ENCODE measurements at regions not wholly inside any gene's neighbourhood (a gene's known extent, or its start where the extent isn't known, plus 50 kb on each side); places are given as distances from the start of the nearest gene placed in this dataset.

- no peak overlapping the region for H3K27ac ChIP-seq (ENCODE audit: low read depth)
- H3K27me3 ChIP-seq (ENCODE audit: insufficient read depth) = no peaks in the 10 kb centered on the region
- peak; percentile 84 for TF ChIP-seq NANOG (IDR thresholded peaks at IDR 0.05; ENCODE audit: borderline replicate concordance)
- no peak for TF ChIP-seq ZNF114 (CRISPR knock-in tag; IDR thresholded peaks at IDR 0.05)
- no peaks in the 10 kb centered on the region for H3K36me3 ChIP-seq (ENCODE audit: insufficient read depth)
- Mint-ChIP-seq H3K27me3 (ENCODE audit: insufficient read depth, low read depth, poor library complexity) (peaks cover 1% of the 10 kb centered on the region), H3K4me1 (peaks cover 19% of the 10 kb centered on the region), H3K4me3 (peak overlapping the region; percentile 9; the same call in 2 of the 3 replicates), H3K9me3 (peaks cover 5% of the 10 kb centered on the region; the same call in 1 of the 3 replicates), H3K36me3 (ENCODE audit: low read depth) (peaks cover 6% of the 10 kb centered on the region; the same call in 1 of the 3 replicates), H3K27ac (no peak overlapping the region)
- no peak overlapping the region for H2AFZ ChIP-seq
- H3K4me2 ChIP-seq = no peak overlapping the region
- peak; percentile 43 for DNase-seq (ENCODE audit: low spot score)
- no peaks in the 10 kb centered on the region for H3F3A ChIP-seq (replicated peaks; ENCODE audit: low read depth)
- no peaks in the 10 kb centered on the region for H4K20me1 ChIP-seq (replicated peaks; ENCODE audit: insufficient read depth)
- ATAC-seq = peak; percentile 99
- no peaks in the 10 kb centered on the region for H3K79me2 ChIP-seq (replicated peaks; ENCODE audit: insufficient read depth)
- H3K4me1 ChIP-seq (ENCODE audit: insufficient read depth) = peaks cover 11% of the 10 kb centered on the region
- no peak overlapping the region for H3K4me3 ChIP-seq
- peaks cover 4% of the 10 kb centered on the region for H3K9me2 ChIP-seq (ENCODE audit: insufficient read depth)
These were observed 441.9 kb downstream of the PLOD2 start for GRCh38 chr3:145719114-145719513.

DNA sequence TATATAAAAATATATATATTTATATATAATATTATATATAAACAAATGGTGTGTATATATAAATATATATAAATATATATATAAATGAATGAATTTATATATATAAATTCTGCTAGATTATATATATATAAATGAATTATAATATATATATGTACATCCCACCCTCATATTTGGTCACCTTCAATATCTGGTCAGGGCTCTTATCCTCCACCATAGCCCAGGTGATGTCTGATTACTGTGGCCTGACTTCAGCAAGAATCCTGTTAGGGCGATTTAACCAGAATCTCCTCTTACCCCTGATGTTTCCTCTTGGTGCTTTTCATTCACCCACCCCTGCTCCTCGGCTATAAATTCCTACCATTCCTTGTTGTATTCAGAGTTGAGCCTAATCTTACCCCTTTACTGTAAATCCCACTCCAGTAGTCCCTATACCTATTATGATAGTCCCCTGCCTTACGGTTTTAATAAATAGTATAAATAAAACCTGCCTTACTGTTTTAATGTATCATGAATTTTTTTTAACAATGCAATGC lies 439.6 kb downstream of the PLOD2 start:
- Mint-ChIP-seq H3K27ac (no peak overlapping the region), H3K36me3 (ENCODE audit: low read depth) (peaks cover 6% of the 10 kb centered on the region; the same call in 1 of the 3 replicates), H3K27me3 (ENCODE audit: insufficient read depth, low read depth, poor library complexity) (peaks cover 1% of the 10 kb centered on the region), H3K9me3 (peaks cover 5% of the 10 kb centered on the region; the same call in 1 of the 3 replicates), H3K4me3 (no peak overlapping the region), H3K4me1 (peaks cover 16% of the 10 kb centered on the region)
- Histone ChIP-seq H3K4me1 (ENCODE audit: insufficient read depth) (peaks cover 11% of the 10 kb centered on the region), H3K79me2 (replicated peaks; ENCODE audit: insufficient read depth) (no peaks in the 10 kb centered on the region), H3K9me2 (ENCODE audit: insufficient read depth) (peaks cover 7% of the 10 kb centered on the region), H2AFZ (no peak overlapping the region), H3K27ac (ENCODE audit: low read depth) (no peak overlapping the region), H3K27me3 (ENCODE audit: insufficient read depth) (no peaks in the 10 kb centered on the region), H3K36me3 (ENCODE audit: insufficient read depth) (no peaks in the 10 kb centered on the region), H4K20me1 (replicated peaks; ENCODE audit: insufficient read depth) (no peaks in the 10 kb centered on the region), H3K4me2 (no peak overlapping the region), H3F3A (replicated peaks; ENCODE audit: low read depth) (no peaks in the 10 kb centered on the region), H3K4me3 (no peak overlapping the region)
- DNase-seq (ENCODE audit: low spot score) = peak; percentile 26
- peak; percentile 52 for ATAC-seq
- no peak for TF ChIP-seq CREB1 (CRISPR knock-in tag; IDR thresholded peaks at IDR 0.05; ENCODE audit: low read depth)
- no peak for TF ChIP-seq EZH2phosphoT487 (IDR thresholded peaks at IDR 0.05; ENCODE audit: unreplicated experiment)
- TF ChIP-seq, protein P1, sequence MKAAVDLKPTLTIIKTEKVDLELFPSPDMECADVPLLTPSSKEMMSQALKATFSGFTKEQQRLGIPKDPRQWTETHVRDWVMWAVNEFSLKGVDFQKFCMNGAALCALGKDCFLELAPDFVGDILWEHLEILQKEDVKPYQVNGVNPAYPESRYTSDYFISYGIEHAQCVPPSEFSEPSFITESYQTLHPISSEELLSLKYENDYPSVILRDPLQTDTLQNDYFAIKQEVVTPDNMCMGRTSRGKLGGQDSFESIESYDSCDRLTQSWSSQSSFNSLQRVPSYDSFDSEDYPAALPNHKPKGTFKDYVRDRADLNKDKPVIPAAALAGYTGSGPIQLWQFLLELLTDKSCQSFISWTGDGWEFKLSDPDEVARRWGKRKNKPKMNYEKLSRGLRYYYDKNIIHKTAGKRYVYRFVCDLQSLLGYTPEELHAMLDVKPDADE (IDR thresholded peaks at IDR 0.05) = no peak
- TF ChIP-seq, protein P2, sequence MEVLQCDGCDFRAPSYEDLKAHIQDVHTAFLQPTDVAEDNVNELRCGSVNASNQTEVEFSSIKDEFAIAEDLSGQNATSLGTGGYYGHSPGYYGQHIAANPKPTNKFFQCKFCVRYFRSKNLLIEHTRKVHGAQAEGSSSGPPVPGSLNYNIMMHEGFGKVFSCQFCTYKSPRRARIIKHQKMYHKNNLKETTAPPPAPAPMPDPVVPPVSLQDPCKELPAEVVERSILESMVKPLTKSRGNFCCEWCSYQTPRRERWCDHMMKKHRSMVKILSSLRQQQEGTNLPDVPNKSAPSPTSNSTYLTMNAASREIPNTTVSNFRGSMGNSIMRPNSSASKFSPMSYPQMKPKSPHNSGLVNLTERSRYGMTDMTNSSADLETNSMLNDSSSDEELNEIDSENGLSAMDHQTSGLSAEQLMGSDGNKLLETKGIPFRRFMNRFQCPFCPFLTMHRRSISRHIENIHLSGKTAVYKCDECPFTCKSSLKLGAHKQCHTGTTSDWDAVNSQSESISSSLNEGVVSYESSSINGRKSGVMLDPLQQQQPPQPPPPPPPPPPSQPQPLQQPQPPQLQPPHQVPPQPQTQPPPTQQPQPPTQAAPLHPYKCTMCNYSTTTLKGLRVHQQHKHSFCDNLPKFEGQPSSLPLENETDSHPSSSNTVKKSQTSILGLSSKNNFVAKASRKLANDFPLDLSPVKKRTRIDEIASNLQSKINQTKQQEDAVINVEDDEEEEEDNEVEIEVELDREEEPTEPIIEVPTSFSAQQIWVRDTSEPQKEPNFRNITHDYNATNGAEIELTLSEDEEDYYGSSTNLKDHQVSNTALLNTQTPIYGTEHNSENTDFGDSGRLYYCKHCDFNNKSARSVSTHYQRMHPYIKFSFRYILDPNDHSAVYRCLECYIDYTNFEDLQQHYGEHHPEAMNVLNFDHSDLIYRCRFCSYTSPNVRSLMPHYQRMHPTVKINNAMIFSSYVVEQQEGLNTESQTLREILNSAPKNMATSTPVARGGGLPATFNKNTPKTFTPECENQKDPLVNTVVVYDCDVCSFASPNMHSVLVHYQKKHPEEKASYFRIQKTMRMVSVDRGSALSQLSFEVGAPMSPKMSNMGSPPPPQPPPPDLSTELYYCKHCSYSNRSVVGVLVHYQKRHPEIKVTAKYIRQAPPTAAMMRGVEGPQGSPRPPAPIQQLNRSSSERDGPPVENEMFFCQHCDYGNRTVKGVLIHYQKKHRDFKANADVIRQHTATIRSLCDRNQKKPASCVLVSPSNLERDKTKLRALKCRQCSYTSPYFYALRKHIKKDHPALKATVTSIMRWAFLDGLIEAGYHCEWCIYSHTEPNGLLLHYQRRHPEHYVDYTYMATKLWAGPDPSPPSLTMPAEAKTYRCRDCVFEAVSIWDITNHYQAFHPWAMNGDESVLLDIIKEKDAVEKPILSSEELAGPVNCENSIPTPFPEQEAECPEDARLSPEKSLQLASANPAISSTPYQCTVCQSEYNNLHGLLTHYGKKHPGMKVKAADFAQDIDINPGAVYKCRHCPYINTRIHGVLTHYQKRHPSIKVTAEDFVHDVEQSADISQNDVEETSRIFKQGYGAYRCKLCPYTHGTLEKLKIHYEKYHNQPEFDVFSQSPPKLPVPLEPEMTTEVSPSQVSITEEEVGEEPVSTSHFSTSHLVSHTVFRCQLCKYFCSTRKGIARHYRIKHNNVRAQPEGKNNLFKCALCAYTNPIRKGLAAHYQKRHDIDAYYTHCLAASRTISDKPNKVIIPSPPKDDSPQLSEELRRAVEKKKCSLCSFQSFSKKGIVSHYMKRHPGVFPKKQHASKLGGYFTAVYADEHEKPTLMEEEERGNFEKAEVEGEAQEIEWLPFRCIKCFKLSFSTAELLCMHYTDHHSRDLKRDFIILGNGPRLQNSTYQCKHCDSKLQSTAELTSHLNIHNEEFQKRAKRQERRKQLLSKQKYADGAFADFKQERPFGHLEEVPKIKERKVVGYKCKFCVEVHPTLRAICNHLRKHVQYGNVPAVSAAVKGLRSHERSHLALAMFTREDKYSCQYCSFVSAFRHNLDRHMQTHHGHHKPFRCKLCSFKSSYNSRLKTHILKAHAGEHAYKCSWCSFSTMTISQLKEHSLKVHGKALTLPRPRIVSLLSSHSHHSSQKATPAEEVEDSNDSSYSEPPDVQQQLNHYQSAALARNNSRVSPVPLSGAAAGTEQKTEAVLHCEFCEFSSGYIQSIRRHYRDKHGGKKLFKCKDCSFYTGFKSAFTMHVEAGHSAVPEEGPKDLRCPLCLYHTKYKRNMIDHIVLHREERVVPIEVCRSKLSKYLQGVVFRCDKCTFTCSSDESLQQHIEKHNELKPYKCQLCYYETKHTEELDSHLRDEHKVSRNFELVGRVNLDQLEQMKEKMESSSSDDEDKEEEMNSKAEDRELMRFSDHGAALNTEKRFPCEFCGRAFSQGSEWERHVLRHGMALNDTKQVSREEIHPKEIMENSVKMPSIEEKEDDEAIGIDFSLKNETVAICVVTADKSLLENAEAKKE (CRISPR knock-in tag; IDR thresholded peaks at IDR 0.05) = no peak
- TF ChIP-seq NANOG (IDR thresholded peaks at IDR 0.05; ENCODE audit: borderline replicate concordance) = no peak
- TF ChIP-seq STAT1 (IDR thresholded peaks at IDR 0.05; ENCODE audit: unreplicated experiment) = no peak
- no peak for TF ChIP-seq CTCF (conservative IDR thresholded peaks at IDR 0.05; ENCODE audit: low read depth in 2 of 2)
- no peak for TF ChIP-seq ZNF331 (CRISPR knock-in tag; IDR thresholded peaks at IDR 0.05; ENCODE audit: low read depth)
